H1 (cell line): ENCODE measurements at regions not wholly inside any gene's neighbourhood (a gene's known extent, or its start where the extent isn't known, plus 50 kb on each side); places are given as distances from the start of the nearest gene placed in this dataset.

Experiments used
- CTCF ChIA-PET: fragments of 300-600 bp; sonication (Branson Sonifier 250); formaldehyde crosslinking; loops from one replicate; lab custom pipeline; 2021; ENCODE audit not compliant: partially characterized antibody; lab: Charles Lee
- POLR2A ChIA-PET: fragments of 300-600 bp; sonication (Branson Sonifier 250); formaldehyde crosslinking; loops from one replicate; lab custom pipeline; 2021; ENCODE audit warnings: inconsistent platforms; ENCODE audit not compliant: partially characterized antibody; lab: Charles Lee
- DNase-seq, 2 experiments: peaks; one replicate each; pipeline versions ENCODE4 v3.0.0 to v3.0.0-alpha.2; 2010 to 2022; ENCODE audit warnings: low spot score in 2 of 2, low read depth in 1 of 2, mixed read lengths in 1 of 2
- FAIRE-seq: peaks from 2 replicates; lab custom pipeline; 2011; peaks lifted over from hg19 to GRCh38; lab: Jason Lieb, UNC
- H2AFZ ChIP-seq: 2 replicates; pipeline ENCODE4 v1.8.1; 2012; ENCODE audit warnings: low read length, inconsistent platforms
- H2AK5ac ChIP-seq: 2 replicates; pipeline ENCODE4 v1.6.1; 2013; ENCODE audit warnings: low read depth, low read length
- H2BK120ac ChIP-seq: replicated peaks from 2 replicates; pipeline ENCODE3; 2013; ENCODE audit warnings: low read depth, low read length, inconsistent platforms
- H2BK12ac ChIP-seq: 2 replicates; pipeline ENCODE4 v1.6.1; 2013; ENCODE audit warnings: low read depth, low read length
- H2BK15ac ChIP-seq: 2 replicates; pipeline ENCODE4 v1.6.1; 2013; ENCODE audit warnings: low read length
- H2BK20ac ChIP-seq: 2 replicates; pipeline ENCODE4 v1.6.1; 2013; ENCODE audit warnings: low read length
- H2BK5ac ChIP-seq: 2 replicates; pipeline ENCODE4 v1.6.1; 2013; ENCODE audit warnings: low read depth, low read length
- H3K14ac ChIP-seq: 2 replicates; pipeline ENCODE4 v1.6.1; 2013; ENCODE audit warnings: inconsistent platforms; ENCODE audit not compliant: insufficient read length
- H3K18ac ChIP-seq: 2 replicates; pipeline ENCODE4 v1.6.1; 2013; ENCODE audit warnings: low read length; ENCODE audit errors: extremely low read depth
- H3K23ac ChIP-seq: 2 replicates; pipeline ENCODE4 v1.6.1; 2013; ENCODE audit warnings: inconsistent platforms; ENCODE audit not compliant: insufficient read length
- H3K23me2 ChIP-seq: 2 replicates; pipeline ENCODE4 v1.6.1; 2013; ENCODE audit warnings: low read depth, low read length
- H3K27ac ChIP-seq: 2 replicates; pipeline ENCODE4 v1.6.1; 2011; ENCODE audit warnings: low read depth, low read length, inconsistent platforms
- H3K27me3 ChIP-seq, 4 experiments: replicated peaks in 1 of 4; 1 replicate in 1 of 4; 2 replicates in 3 of 4; pipeline versions ENCODE4 v1.6.1 to v1.8.1; 2011 to 2013; ENCODE audit warnings: low read length in 3 of 4, mild to moderate bottlenecking in 3 of 4, inconsistent platforms in 2 of 4, mixed read lengths in 2 of 4, moderate library complexity in 1 of 4; ENCODE audit not compliant: control insufficient read depth in 3 of 4, insufficient read depth in 3 of 4; ENCODE audit errors: extremely low read depth in 1 of 4
- H3K36me3 ChIP-seq, 4 experiments: 2 replicates each; pipeline versions ENCODE4 v1.6.1 to v1.8.1; 2011 to 2013; ENCODE audit warnings: mild to moderate bottlenecking in 4 of 4, low read length in 3 of 4, moderate library complexity in 2 of 4, control low read depth in 1 of 4, inconsistent platforms in 1 of 4; ENCODE audit not compliant: insufficient read depth in 4 of 4, control insufficient read depth in 2 of 4
- H3K4ac ChIP-seq: replicated peaks from 2 replicates; pipeline ENCODE3; 2013; ENCODE audit warnings: low read length, low read depth, mixed read lengths, inconsistent platforms; ENCODE audit not compliant: insufficient read length
- H3K4me1 ChIP-seq, 4 experiments: replicated peaks in 1 of 4; 1 replicate in 1 of 4; 2 replicates in 3 of 4; pipeline versions ENCODE4 v1.6.1 to v1.8.1; 2011 to 2013; ENCODE audit warnings: low read length in 3 of 4, inconsistent platforms in 2 of 4, mixed read lengths in 1 of 4; ENCODE audit not compliant: insufficient read depth in 4 of 4, control insufficient read depth in 3 of 4
- H3K4me2 ChIP-seq, 2 experiments: 2 replicates each; pipeline versions ENCODE4 v1.6.1 to v1.8.1; 2011 to 2013; ENCODE audit warnings: low read depth in 2 of 2, low read length in 2 of 2, control low read depth in 1 of 2, inconsistent platforms in 1 of 2, mild to moderate bottlenecking in 1 of 2; ENCODE audit not compliant: insufficient read depth in 1 of 2
- H3K4me3 ChIP-seq, 4 experiments: fragments of 200-600, 300-600 bp in 1 of 4; sonication (generic), shearing (Covaris generic), sonication (Bioruptor Twin) in 1 of 4; 2 replicates each; pipeline versions ENCODE4 v1.5.1 to v1.8.1; 2011 to 2016; ENCODE audit warnings: low read length in 4 of 4, low read depth in 3 of 4, control low read depth in 2 of 4, inconsistent platforms in 2 of 4, mild to moderate bottlenecking in 2 of 4, mixed read lengths in 1 of 4, moderate library complexity in 1 of 4; ENCODE audit not compliant: insufficient read depth in 2 of 4; ENCODE audit errors: extremely low read depth in 1 of 4
- H3K56ac ChIP-seq: replicated peaks from 2 replicates; pipeline ENCODE3; 2013; ENCODE audit warnings: low read depth, mild to moderate bottlenecking, mixed read lengths, low read length, inconsistent platforms; ENCODE audit not compliant: insufficient read length
- H3K79me1 ChIP-seq: 2 replicates; pipeline ENCODE4 v1.6.1; 2013; ENCODE audit warnings: low read depth, low read length, control low read depth
- H3K79me2 ChIP-seq, 2 experiments: 2 replicates each; pipeline versions ENCODE4 v1.6.1 to v1.8.1; 2012 to 2013; ENCODE audit warnings: low read length in 2 of 2, mild to moderate bottlenecking in 2 of 2, inconsistent platforms in 1 of 2; ENCODE audit not compliant: insufficient read depth in 2 of 2, control insufficient read depth in 1 of 2
- H3K9ac ChIP-seq, 4 experiments: replicated peaks in 1 of 4; 1 replicate in 1 of 4; 2 replicates in 3 of 4; pipeline versions ENCODE4 v1.6.1 to v1.8.1; 2011 to 2013; ENCODE audit warnings: low read depth in 3 of 4, low read length in 3 of 4, control low read depth in 2 of 4, mild to moderate bottlenecking in 2 of 4, moderate library complexity in 2 of 4, inconsistent platforms in 1 of 4; ENCODE audit errors: extremely low read depth in 1 of 4
- H3K9me3 ChIP-seq, 2 experiments: 2 replicates each; pipeline versions ENCODE4 v1.6.1 to v1.8.1; 2012 to 2013; ENCODE audit warnings: mild to moderate bottlenecking in 2 of 2, moderate library complexity in 2 of 2, control low read depth in 1 of 2, inconsistent platforms in 1 of 2, low read depth in 1 of 2, low read length in 1 of 2, mixed read lengths in 1 of 2; ENCODE audit not compliant: insufficient read depth in 2 of 2
- H4K20me1 ChIP-seq, 2 experiments: replicated peaks in 1 of 2; 2 replicates each; pipeline versions ENCODE3 to v1.8.1; 2011 to 2013; ENCODE audit warnings: inconsistent platforms in 2 of 2, low read length in 2 of 2, mild to moderate bottlenecking in 1 of 2; ENCODE audit not compliant: insufficient read depth in 2 of 2, control insufficient read depth in 1 of 2
- H4K5ac ChIP-seq: 2 replicates; pipeline ENCODE4 v1.6.1; 2013; ENCODE audit warnings: low read length, low read depth, mixed read lengths, inconsistent platforms; ENCODE audit not compliant: insufficient read length
- H4K8ac ChIP-seq: 2 replicates; pipeline ENCODE4 v1.8.0; 2013; ENCODE audit warnings: mild to moderate bottlenecking, moderate library complexity, low read length, inconsistent platforms; ENCODE audit not compliant: insufficient read depth; ENCODE audit errors: extremely low read depth
- H4K91ac ChIP-seq: replicated peaks from 2 replicates; pipeline ENCODE3; 2013; ENCODE audit warnings: low read length, mixed read lengths, inconsistent platforms; ENCODE audit not compliant: insufficient read length
- CHD2 ChIP-seq: IDR thresholded peaks from 2 replicates; pipeline ENCODE4 v1.6.1; 2012; ENCODE audit warnings: low read length, improper control_type of control experiment
- CTCF ChIP-seq, 3 experiments: IDR thresholded peaks; 1 replicate in 2 of 3; 2 replicates in 1 of 3; pipeline versions ENCODE4 v1.5.1 to v1.6.1; 2011; ENCODE audit warnings: low read length in 3 of 3, mild to moderate bottlenecking in 3 of 3, inconsistent platforms in 2 of 3, low read depth in 1 of 3, moderate library complexity in 1 of 3; ENCODE audit not compliant: insufficient read depth in 1 of 3; ENCODE audit errors: control extremely low read depth in 1 of 3
- KDM5A ChIP-seq: fragments of 200-600 bp; IDR thresholded peaks from 2 replicates; pipeline ENCODE4 v1.7.1; 2012; ENCODE audit warnings: mild to moderate bottlenecking, low read length, inconsistent platforms, mixed read lengths
- MAFK ChIP-seq: IDR thresholded peaks from 2 replicates; pipeline ENCODE4 v1.6.1; 2012; ENCODE audit warnings: low read depth, mild to moderate bottlenecking, improper control_type of control experiment, low read length
- MAX ChIP-seq: IDR thresholded peaks from 2 replicates; pipeline ENCODE4 v1.6.1; 2012; ENCODE audit warnings: inconsistent platforms
- RAD21 ChIP-seq, 2 experiments: IDR thresholded peaks in 1 of 2; conservative IDR thresholded peaks in 1 of 2; 2 replicates each; pipeline ENCODE4 v1.6.1; 2011; ENCODE audit warnings: low read depth in 2 of 2, low read length in 2 of 2, improper control_type of control experiment in 1 of 2, inconsistent platforms in 1 of 2, mild to moderate bottlenecking in 1 of 2, moderate library complexity in 1 of 2
- RBBP5 ChIP-seq: IDR thresholded peaks from 2 replicates; pipeline ENCODE4 v1.7.1; 2012; ENCODE audit warnings: low read depth, mild to moderate bottlenecking, inconsistent platforms, low read length, moderate library complexity, borderline replicate concordance
- WGBS, 2 experiments: shearing (Covaris generic) in 1 of 2; methylation state at CpG; one replicate each; pipeline versions ENCODE4 v1.1.6 to v1.1.7; 2013 to 2015; ENCODE audit warnings: low lambda C conversion rate in 2 of 2, mixed read lengths in 2 of 2, inconsistent platforms in 1 of 2, low coverage in 1 of 2, missing lambda C conversion rate in 1 of 2; ENCODE audit not compliant: insufficient replicate concordance in 2 of 2, insufficient coverage in 1 of 2, insufficient read length in 1 of 2; ENCODE audit errors: extremely low coverage in 1 of 2, missing lambda C conversion rate in 1 of 2; 5-methylcytosine and 5-hydroxymethylcytosine counted together

GRCh38 chr1:14442669-14443068 is 155.8 kb upstream of the KAZN start:
- POLR2A ChIA-PET = interaction anchor here (1.0 kb wide), 1 partner anchor 22 kb away, joined by 3 read pairs; no protein-coding TSS in a partner anchor
- no peaks in the 10 kb centered on the region for H4K20me1 ChIP-seq
- no peak overlapping the region for H2BK20ac ChIP-seq
- no peak overlapping the region for H3K18ac ChIP-seq
- H3K9ac ChIP-seq = no peak overlapping the region
- H3K56ac ChIP-seq = no peak overlapping the region
- H4K8ac ChIP-seq = no peak overlapping the region
- H3K9me3 ChIP-seq = no peaks in the 10 kb centered on the region
- CTCF ChIA-PET = interaction anchor here (0.6 to 2.9 kb wide), 10 partner anchors 10 to 622 kb away, joined by 3 to 8 read pairs (median 4); no protein-coding TSS in a partner anchor
- H3K36me3 ChIP-seq = no peaks in the 10 kb centered on the region
- no peaks in the 10 kb centered on the region for H3K23me2 ChIP-seq
- no peaks in the 10 kb centered on the region; a peak in 1 of 7 replicates for H3K27me3 ChIP-seq
- 87% methylated on average over 4 of the region's 4 CpGs; no CpG with 5 or more reads in 1 of the 2 experiments for WGBS, 2 experiments
- H3K27ac ChIP-seq = no peak overlapping the region
- peak; percentile 60 for FAIRE-seq
- H2AFZ ChIP-seq = no peak overlapping the region
- H3K4me2 ChIP-seq = no peak overlapping the region
- H3K4ac ChIP-seq = no peak overlapping the region
- H3K79me1 ChIP-seq = no peaks in the 10 kb centered on the region
- H2BK120ac ChIP-seq = no peak overlapping the region
- no peak overlapping the region for H2BK12ac ChIP-seq
- H3K4me1 ChIP-seq = no peaks in the 10 kb centered on the region
- no peak for DNase-seq
- no peak overlapping the region for H4K5ac ChIP-seq
- H3K23ac ChIP-seq = no peak overlapping the region
- H2AK5ac ChIP-seq = no peak overlapping the region
- no peak overlapping the region for H3K4me3 ChIP-seq
- no peak overlapping the region for H4K91ac ChIP-seq
- no peak overlapping the region for H3K14ac ChIP-seq
- H2BK15ac ChIP-seq = no peak overlapping the region
- H3K79me2 ChIP-seq = no peaks in the 10 kb centered on the region
- H2BK5ac ChIP-seq = no peak overlapping the region
- no peak for TF ChIP-seq KDM5A
- TF ChIP-seq MAFK = no peak
- peak; percentile 40; the same call in 1 of the 2 replicates for TF ChIP-seq MAX
- TF ChIP-seq CHD2 = no peak
- TF ChIP-seq CTCF (IDR thresholded peaks at IDR 0.05; ENCODE audit: control extremely low read depth in 1 of 3, insufficient read depth in 1 of 3, low read depth in 1 of 3, low read length in 3 of 3) = peak; percentile 38 to 45 (median 41)
- TF ChIP-seq RAD21 (IDR thresholded peaks at IDR 0.05 in 1 of 2, conservative IDR thresholded peaks at IDR 0.05 in 1 of 2; ENCODE audit: low read depth in 2 of 2, low read length in 2 of 2) = peak; percentile 24 to 52; a peak in 3 of 4 replicates
- no peak for TF ChIP-seq RBBP5
